NK-92 treated with Interleukin-12 subunit alpha and Interleukin-12 subunit beta, amount 100 ng/mL, for 24 hours (cell line): ENCODE measurements at regions not wholly inside any gene's neighbourhood (a gene's known extent, or its start where the extent isn't known, plus 50 kb on each side); places are given as distances from the start of the nearest gene placed in this dataset.
"Not testable (repeated sequence)": the region's sequence is repeated elsewhere in the genome, so short reads cannot be mapped to it uniquely, and the experiment has no call there.

Source experiments
- DNase-seq: peaks from one replicate; lab custom pipeline; 2025; lab: John Stamatoyannopoulos, UW

DNA sequence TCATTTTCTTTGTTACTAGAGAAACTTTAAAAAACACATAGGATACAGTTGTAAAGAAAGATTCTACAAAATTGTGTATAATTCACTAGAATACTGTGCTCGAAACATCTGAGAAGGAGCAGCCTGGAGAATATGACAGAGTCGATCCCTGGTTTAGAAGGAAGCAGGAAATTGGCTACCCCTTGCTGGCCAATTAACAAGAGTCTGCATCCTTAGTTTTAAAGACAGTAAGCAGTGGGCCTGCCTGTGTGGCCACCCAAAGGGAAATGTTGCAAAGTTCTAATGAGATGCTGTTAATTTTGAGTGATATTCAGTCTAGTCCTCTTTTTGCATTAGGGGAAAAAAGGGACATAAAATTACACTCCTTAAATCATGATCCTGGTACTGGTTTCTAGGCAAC lies 988.6 kb downstream of the PCDH17 start:
- no peak for DNase-seq

DNA sequence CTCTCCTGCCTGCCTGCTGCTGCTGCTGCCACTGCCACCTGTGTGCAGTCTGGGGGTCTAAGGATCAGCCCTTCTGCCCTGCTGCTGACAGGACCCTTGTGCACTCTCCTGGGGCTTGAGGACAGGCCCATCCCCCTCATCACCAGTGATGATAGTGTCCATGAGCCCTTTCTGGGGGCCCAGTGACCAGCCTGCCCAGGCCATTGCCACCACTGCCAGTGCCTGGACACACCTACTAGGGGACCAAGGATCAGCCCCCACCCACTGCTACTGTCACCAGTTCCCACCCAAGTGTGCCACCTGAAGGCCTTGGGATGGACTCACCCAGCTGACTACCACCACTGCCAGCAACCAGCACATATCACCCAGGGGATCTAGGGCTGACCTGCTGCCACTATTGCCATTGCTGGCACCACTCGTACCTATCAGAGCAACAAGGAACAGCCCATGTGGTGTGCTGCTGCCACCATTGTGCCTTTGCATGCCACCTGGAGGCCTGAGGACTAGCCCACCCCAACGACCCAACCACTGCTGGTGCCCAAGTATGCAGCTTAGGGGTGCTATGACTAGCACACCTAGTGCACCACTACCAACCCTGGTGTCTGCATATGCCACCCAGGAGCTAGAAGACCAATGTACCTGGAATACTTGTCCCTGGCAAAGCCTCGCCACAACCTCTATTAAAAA lies 994.3 kb downstream of the PCDH17 start:
- no peak for DNase-seq

DNA sequence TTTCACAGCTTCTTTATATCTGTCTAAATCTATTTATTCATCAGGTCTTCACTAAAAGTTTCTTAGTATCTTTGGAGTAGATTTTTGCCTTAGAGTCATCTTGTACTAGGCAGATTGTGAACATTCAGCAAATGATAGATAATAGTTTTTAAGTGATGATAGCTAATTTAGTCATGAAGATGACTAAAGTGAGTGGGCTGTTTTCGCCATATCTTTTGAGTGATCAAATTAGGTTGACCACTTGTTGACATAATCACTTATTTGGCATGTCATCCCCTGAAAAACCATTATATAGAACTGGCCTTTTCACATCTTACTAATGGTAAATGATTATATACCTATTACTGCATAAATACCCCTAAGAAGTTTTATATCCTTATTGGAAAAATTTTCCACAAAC lies 999.2 kb downstream of the PCDH17 start:
- no peak for DNase-seq

DNA sequence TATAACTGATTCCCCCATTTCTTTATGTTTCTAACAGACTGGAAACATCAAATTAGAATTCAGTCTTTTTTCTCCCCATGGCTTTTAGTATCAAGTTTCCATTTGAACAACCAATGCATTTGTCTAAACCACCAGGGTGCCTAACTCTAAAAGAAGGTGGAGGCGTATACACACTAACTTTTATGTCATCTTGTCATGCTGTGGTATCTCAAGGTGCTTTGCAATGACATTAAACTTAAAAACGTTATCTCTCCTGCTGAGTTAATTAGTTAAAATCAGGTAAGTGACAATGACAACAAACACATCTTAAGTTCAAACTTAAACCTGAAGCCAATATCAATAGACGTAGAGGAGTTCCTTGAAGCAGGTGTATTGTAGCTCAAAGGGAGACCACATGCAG lies 1001.7 kb downstream of the PCDH17 start:
- DNase-seq = no peak

DNA sequence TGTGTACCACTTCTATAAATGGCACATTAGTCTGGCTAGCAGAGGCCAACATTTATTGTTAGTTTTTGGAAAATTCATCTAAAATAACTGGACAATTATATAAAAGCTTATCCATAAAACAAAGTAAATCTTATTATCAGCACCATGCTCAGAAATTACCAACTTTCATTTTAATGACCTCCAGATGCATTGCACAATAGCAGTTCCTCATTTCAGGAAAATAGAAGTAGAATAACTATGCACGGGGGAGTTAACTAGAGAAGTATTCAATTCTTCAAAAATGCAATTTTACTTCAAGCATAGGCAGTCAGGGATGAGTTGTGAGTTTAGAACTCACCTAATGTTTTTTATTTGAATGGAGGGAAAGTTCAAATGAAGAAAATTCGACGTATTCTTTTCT lies 1023.5 kb downstream of the PCDH17 start:
- no peak for DNase-seq

DNA sequence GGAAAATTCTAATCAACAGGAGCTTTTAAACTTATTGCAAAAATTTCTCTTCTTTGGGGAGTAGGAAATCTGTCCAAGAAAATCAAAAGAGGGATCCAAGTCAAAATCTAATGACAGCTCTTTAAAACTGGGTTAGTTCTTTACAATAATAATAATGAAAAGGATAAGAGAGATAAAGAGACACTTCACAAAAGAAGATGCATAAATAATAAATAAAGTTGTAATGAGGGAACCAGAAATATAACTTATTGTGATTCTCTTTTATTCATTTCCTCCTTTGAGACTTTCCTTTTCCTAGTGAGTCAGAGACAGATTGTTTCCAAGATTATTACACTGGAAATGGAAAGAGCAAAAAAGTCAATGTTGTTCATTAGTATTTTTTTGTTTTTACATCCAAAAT lies 1029.3 kb downstream of the PCDH17 start:
- DNase-seq = no peak

DNA sequence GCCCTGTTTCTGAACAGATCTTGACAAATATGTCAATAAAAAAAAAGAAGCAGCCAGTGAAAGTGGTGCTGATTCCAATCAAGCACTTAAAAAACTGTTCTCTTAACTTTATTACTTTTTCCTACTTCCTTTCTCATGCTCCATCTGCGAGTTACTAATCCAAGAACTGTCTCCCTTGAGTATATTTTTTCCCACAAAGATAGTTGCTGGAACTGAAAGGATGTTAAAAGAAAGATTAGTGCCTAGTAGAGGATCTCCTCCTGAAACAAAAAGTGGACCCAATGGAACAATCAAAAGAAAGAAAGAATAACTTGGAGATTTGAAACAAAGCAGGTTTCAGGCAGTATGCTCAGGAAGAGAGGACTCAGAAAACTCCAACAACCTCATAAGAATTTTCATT lies 1034.8 kb downstream of the PCDH17 start:
- DNase-seq = no peak

DNA sequence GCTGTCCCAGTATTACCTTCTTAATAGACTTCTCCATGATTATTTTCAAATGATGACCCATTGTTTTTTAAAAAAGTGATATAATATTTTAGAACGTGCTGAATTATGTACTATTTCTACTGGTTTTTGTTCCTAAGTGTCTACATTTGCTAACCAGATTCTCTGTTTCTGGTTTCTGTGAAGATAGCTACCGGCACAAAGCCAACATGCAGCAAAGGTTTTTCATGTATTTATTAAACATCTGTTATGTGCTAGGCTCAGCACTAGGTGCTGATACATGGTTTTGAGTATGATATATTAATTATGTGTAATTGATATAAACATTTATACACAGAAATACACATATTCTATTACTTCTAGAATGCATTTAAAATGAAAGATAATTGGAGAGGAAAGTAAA lies 1035.6 kb downstream of the PCDH17 start:
- DNase-seq = no peak

DNA sequence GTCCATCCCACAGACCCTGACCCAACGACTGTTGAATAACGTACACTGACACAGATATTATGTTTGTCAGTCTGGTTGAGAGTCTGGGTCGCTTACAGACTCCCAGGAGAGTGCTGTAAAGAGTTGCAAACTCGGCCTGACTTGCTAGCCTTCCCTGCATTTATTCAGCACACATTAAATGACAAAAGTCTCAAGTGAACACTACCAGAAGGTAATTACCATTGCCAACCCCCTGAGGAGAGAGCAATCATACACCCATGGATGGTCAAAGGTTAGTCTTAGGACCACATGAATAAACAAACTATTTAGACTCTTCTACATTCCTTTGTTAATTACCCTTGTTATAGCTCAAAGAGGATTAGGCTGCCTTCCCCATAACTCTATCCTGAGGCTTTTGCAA lies 1048.6 kb downstream of the PCDH17 start:
- DNase-seq = no peak

DNA sequence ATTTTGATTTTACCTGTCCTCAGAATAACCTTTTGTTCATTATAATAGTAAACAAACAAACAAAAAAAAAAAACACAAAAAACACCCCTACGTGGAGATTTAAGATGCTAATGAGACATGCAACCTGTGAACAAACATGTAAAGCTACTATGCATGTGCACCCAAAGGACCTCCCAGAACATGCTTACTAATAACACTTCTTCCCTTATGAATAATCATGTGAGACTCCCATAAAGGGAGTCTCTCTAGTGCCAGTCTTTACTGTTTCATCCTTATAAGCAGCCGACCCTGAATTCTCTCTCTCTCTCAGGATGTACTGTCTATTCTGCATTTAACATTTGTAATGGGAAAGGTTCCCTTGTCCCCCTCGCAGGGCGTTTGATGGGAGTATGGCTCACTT lies 1051.1 kb downstream of the PCDH17 start:
- no peak for DNase-seq

DNA sequence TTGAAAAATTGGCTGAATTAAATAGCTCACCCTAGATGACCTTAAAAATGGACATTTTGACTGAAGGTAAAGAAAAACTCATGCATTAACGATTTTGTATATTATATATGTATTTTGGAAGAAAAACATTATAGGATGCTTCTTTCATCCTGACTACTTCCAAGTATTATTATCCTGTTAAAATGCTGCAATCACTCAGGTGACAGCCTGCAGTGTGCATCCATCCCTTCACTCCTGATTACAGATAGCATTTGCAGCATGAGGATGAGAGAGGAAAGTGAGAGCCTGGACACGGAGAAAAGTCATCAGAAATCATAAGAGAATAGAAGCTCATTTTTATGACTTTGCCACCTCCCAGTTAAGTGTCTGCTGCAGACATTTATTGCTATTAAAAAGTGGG lies 1055.6 kb downstream of the PCDH17 start:
- no peak for DNase-seq

DNA sequence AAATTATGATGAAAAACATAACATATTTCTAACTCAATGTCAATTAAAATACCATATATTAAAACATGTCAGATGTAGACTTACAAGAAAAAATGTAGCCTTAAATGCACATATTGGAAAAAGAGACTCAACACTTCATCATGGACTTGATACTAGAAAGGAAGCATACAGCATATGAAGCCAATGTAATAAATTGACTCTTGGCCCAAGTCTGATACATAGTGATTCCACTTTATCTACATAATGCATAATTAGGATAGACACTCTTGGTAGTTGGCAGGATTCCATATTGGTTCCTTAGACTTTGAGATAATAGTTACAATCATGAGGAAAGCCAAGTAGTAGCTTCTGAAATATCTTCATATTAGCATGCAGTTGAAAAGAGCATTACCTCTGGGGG lies 1067.0 kb downstream of the PCDH17 start:
- no peak for DNase-seq

DNA sequence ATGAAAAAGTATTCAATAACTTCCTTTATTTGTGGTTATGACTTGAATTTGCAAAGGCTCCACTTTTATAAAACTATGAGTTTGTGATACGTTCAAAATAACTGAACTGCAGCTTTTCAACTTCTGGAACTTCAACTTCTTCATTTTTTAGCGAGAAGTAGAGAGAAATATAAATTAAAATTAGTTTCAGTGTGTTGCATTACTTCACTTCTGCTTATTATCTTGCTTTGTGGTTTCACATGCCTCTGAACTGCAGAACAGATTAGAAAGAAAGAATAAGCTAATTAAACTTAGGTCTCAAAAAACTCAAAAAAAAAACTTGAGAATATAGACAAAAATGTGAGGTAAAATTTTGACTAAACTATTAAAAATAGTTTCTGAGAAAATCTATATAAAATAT lies 1073.4 kb downstream of the PCDH17 start:
- DNase-seq = no peak

DNA sequence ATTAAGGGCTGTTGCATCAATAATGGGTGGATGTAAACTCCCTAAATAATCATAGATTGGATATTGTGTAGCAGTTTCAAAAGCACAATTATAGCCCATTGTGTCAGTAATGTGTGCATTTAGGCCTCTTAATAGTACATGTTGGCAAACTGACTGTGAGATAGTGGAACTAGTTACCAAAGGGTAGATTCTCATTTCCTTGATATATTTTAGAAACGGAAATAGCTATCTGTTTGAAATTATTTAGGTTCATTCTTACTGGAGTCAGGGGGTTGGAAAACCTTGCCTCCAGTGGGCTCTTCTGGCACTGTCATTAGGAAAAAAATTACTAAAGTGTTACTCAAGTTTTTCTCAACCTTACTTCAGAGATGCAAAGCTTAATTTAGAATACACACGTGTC lies 1074.9 kb downstream of the PCDH17 start:
- DNase-seq = no peak

DNA sequence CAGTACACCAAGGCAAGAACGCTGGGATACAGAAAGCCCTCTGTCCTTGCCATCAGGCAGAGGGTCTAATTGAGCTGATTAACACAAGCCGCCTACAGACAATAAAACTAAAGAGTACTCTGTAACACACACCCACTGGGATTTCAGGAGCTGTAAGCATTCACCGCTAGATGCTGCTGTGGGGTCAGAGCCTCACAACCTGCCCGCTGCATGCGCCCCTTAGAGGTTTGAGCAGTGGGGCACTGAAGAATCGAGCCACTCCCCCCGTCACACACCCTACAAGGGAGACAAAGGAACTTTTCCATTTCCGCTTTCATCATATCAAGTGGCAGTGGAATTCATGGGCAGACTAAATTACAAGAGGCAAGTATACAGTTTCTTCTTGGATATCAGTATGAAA lies 1080.6 kb downstream of the PCDH17 start:
- no peak for DNase-seq

DNA sequence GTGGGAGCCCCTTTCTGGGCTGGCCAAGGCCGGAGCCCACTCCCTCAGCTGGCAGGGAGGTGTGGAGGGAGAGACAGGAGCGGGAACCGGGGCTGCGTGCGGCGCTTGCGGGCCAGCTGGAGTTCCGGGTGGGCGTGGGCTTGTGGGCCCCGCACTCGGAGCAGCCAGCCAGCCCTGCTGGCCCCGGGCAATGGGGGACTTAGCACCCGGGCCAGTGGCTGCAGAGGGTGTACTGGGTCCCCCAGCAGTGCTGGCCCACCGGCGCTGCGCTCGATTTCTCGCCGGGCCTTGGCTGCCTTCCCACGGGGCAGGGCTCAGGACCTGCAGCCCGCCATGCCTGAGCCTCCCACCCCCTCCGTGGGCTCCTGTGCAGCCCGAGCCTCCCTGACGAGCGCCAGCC lies 1082.5 kb downstream of the PCDH17 start:
- not testable (repeated sequence) for DNase-seq

DNA sequence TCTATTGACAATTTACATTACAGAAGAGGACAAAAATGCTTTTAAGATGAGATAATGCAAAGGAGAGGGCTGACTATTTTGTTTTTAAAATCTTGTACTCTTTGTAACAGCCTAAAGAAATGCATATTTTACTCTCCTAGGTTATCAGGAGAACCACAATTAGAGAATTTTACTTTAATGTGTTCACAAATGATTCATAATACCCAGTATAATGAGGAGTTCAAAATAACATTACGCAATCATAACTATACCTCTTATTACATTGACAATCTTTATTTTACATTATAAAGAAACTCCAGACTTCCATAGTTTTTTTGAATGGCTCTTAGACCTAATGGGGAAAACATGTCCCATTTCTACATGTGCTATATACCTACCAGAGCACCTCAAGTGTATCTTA lies 1089.7 kb downstream of the PCDH17 start:
- DNase-seq = no peak

DNA sequence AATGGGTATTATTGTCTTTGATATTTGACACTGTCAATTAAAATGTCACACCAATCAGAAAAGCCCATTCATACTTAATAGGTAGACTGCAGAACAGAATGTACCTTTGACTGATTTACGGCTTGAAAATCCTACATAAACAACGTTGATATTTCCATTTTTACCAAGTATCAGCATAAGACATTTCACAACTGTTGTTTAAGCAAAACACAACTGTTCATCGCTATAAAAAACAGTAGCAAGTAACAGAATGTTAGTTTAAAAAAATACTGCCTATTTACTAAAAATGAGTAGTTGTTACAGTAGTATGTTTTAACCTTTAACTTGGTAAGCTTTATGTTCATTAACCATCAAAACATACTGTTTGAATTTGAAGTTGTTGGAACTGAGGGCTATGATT lies 1096.6 kb downstream of the PCDH17 start:
- DNase-seq = no peak

DNA sequence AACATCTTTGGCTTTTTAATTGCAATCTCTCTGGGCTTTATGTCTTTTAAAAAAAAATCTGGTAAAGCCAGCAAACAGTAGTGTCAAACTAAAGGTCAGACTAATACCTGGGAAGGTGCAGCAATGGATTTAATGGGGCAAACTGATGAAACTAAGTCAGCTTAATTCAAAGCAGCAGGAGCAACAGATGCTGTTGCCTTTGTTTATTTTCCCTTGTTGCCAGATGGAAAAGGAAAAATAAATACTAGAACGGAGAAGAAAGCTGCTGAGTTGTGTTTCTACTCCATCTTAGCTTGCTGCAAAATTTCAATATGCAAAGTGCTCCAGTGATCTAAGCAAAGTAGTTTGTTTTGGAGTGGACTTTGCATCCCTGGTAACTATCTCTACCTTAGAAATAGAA lies 1097.8 kb downstream of the PCDH17 start:
- DNase-seq = no peak

DNA sequence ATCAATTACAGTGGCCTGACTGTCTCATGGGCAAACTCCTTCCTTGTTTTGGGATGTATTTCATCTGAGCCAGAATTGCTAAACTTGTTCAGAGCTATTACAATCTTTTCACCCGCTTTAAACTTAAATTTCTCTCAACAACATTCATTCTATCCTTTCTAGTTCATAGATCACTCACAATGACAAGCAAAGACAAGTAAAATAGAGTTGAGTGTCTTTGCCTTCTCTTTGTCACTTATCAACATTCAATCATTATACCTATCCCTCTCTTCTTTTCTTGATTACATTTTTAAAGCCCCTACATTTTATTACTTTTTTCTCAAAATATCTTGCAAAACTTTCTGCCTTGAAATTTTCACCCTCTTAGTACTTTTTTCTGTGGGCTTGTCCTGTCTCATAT lies 1113.1 kb downstream of the PCDH17 start:
- DNase-seq = no peak

DNA sequence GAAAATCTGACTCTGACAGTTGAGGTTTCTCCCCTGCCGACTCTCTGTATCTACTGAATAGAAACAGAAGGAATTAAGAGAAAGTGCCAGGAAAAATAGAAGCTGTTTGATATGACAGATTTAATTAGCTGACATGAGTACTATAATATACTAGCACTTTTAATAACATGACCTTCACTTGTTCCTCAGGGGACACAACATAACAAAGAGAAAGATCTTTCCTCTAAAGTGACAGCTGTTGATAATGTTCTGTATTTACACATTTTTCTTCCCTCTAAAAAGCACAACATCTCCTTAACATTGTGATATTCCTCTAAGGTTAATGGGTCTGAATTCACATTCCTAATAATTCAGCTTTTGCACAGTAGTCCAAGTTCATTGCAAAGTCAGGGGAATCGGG lies 1136.0 kb downstream of the PCDH17 start:
- DNase-seq = no peak

DNA sequence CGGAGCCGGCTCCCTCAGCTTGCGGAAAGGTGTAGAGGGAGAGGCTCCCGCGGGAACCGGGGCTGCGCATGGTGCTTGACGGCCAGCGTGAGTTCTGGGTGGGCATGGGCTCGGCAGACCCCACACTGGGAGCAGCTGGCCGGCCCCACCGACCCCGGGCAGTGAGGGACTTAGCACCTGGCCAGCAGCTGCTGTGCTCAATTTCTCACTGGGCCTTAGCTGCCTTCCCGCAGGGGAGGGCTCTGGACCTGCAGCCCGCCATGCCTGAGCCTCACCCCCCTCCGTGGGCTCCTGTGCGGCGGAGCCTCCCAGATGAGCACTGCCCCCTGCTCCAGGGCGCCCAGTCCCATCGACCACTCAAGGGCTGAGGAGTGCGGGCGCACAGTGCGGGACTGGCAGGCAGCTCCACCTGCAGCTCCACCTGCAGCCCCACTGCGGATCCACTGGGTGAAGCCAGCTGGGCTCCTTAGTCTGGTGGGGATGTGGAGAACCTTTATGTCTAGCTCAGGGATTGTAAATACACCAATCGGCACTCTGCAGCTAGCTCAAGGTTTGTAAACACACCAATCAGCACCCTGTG lies 1141.8 kb downstream of the PCDH17 start:
- no peak for DNase-seq

DNA sequence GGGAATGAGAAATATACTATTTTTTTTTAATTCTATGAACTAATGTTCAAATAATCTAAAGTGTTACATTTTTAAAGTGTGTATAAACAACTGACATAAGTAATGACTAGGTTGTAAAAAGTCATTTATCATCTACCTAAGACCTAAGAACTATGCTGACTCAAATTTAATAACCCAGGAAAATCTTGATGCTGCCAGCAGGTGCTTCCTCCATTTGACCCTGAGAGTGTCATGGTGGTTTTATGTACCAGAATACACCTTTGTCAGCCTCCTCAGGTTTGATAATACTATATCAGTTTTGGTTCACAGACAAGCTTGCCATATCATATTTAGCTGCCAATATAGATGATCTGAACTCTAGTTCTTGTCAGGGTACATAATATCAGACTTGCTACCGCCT lies 1151.2 kb downstream of the PCDH17 start:
- DNase-seq = no peak

DNA sequence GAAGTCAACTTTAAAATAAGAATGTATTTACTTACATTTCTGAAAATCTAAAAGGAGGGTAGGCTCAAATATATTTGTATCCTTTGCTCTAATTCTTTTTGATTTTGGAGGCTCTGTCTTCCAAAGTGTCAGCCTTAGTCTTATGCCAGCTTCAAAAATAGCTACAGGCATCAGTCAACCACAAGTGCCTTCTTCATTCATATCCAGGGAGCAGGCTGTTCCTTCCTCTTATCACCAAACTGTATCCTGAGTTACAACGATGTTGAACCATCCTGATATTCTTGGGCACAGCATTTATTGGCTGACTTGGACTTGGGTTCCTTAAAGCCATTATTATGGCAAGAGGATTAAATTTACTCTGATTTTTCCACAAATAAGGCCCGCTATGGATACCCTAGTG lies 1161.3 kb downstream of the PCDH17 start:
- no peak for DNase-seq
